Epithelial cell of esophagus (primary cell): ENCODE measurements at regions not wholly inside any gene's neighbourhood (a gene's known extent, or its start where the extent isn't known, plus 50 kb on each side); places are given as distances from the start of the nearest gene placed in this dataset.
A peak's percentile ranks its signal among the peaks of the same experiment; 100 is the strongest.

ENCODE experiments used
- DNase-seq: peaks from one replicate; pipeline ENCODE4 v3.0.0; 2010; ENCODE audit warnings: low read depth
- H3K4me3 ChIP-seq: 2 replicates; pipeline ENCODE4 v1.5.1; 2011; ENCODE audit warnings: mild to moderate bottlenecking, low read length, control low read depth
- TF ChIP-seq, protein P1 (sequence below): IDR thresholded peaks from 2 replicates; pipeline ENCODE4 v1.5.1; 2011; ENCODE audit warnings: low read depth, mild to moderate bottlenecking, low read length, control low read depth, inconsistent platforms; ENCODE audit not compliant: insufficient read depth; ENCODE audit errors: missing control alignments

DNA sequence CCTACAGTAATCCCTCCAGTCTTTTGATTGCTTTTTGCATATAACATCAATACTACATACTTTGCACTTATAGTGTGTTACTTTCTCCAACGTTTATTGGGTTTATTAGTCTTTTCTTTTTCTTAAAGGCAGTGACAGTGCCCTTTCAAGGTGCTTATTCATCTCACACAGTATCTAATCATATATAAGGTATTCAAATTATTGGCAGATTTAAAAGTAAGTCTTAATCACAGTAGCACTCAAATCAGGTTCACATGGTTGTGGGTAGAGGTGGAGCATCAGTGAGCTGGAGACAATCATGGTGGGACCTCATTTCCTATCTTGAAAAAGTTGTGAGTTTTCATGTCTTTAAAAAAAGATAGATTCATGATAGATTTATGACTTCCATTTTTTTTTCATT, 706.2 kb downstream of the GALC start:
- peak; percentile 10 for DNase-seq
- H3K4me3 ChIP-seq: no peak overlapping the region
- TF ChIP-seq, protein P1, sequence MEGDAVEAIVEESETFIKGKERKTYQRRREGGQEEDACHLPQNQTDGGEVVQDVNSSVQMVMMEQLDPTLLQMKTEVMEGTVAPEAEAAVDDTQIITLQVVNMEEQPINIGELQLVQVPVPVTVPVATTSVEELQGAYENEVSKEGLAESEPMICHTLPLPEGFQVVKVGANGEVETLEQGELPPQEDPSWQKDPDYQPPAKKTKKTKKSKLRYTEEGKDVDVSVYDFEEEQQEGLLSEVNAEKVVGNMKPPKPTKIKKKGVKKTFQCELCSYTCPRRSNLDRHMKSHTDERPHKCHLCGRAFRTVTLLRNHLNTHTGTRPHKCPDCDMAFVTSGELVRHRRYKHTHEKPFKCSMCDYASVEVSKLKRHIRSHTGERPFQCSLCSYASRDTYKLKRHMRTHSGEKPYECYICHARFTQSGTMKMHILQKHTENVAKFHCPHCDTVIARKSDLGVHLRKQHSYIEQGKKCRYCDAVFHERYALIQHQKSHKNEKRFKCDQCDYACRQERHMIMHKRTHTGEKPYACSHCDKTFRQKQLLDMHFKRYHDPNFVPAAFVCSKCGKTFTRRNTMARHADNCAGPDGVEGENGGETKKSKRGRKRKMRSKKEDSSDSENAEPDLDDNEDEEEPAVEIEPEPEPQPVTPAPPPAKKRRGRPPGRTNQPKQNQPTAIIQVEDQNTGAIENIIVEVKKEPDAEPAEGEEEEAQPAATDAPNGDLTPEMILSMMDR: no peak

DNA sequence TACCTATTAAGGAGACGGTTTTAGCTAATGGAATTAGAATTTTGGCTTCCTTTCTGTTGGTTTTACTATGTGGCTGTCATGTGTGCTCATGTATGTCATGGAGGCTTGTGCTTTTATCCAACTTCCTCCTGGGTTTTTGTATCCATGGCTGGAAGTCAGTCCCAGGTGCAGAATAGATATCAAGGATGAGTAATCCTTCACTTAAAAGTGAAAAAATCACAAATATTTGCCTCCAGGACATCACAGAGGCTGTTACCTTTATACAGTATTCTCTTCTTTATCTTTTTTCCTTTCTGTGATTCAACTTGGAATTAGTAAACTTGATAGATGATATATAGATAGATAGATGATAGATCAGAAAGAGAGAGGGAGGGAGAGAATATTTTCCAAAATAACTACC, 706.8 kb downstream of the GALC start:
- DNase-seq: peak; percentile 39
- TF ChIP-seq, protein P1: no peak
- no peak overlapping the region for H3K4me3 ChIP-seq

DNA sequence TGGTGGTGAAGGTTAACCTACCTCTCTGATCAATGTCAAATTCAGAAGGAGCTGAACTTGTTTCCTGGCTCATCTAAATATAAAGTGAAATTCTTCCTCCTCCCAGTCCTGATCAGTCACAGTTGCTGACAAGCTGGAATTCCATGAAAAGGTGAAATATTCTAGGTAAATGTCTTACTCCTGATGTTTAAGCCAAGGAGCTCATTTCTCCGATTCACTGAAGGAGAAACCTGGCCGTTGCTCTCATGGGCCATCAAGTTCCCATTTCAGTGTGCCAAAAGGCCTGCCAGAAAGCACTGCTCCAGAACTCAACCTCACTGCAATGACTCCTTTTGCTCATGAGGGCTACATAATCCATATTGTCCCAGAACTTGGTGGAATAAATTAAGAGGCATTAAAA, 707.5 kb downstream of the GALC start:
- TF ChIP-seq, protein P1: no peak
- H3K4me3 ChIP-seq: no peak overlapping the region
- no peak for DNase-seq

DNA sequence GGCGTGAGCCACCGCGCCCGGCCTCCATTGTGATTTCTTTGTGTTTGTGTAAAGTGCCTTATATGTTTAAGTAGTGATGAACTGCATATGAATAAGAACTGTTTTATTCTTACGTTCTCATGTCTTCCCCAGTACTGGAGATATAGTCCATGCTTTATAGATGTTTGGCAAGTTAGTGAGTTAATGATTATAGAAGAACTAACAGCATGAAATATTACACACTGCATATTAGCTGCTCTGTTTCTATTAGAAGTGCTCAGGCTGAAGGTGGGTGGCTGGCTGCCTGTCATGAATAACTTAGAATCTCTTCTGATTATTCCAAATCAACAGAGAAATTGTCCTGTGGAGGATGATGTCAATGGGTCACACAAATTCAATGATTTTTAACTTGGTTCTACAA, 709.4 kb downstream of the GALC start:
- no peak overlapping the region for H3K4me3 ChIP-seq
- TF ChIP-seq, protein P1: no peak
- no peak for DNase-seq

DNA sequence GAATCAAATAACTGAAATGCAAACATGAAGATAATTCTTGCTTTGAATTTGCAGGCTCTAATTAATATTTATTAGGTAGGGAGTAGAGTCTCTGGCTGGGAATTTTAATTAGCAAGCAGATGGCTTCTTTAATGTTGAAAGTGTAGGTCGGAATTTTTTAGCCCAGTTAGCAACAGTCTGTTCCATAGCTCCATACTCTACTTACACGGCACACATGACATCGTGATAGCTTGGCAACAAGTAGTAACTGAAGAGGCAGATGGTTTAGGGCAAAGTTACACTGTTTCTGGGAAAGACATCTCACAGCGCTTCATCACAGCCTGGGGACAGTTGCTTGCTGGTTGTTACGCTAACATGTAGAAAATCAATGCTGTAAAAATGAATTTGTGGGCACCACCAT, 710.7 kb downstream of the GALC start:
- no peak overlapping the region for H3K4me3 ChIP-seq
- TF ChIP-seq, protein P1: no peak
- DNase-seq: no peak

DNA sequence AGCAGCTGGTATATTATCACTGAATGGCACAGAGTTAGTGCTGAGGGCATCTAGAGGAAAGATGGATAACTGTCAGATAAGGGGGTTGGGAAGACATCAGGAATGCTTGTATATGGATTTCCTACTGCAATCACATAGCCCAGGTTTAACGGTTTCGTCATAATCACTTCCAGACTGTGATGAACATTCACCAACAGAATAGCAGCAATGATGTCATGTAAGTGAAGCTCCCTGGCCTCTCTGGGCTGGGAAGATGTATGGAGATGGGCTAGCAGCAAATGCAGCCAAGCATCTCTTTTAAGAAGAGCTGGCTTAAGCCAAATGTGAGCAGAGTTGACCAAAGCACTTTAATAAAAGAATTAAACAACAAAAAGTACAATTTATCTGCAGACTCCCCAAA, 714.6 kb downstream of the GALC start:
- DNase-seq: no peak
- no peak overlapping the region for H3K4me3 ChIP-seq
- TF ChIP-seq, protein P1: no peak

DNA sequence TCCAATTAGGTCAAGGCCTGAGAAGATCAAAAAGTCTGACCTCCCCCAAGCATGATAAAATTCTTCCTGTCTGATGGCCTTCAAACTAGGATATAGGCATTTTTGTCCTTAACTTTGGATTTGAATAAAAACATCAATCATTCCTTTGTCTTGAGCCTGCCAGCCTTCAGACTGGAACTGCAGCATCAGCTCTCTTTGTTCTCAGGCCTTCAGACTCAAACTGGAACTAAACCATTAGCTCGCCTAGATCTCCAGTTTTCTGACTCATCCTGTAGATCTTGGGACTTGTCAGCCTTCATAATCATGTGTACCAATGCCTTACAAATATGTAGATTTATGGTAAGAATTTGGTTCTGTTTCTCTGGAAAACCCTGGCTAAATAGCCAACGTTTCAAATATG, 721.7 kb downstream of the GALC start:
- H3K4me3 ChIP-seq: no peak overlapping the region
- peak; percentile 36 for DNase-seq
- TF ChIP-seq, protein P1: no peak
